ENCODE measurements at regions not wholly inside any gene's neighbourhood (a gene's known extent, or its start where the extent isn't known, plus 50 kb on each side); places are given as distances from the start of the nearest gene placed in this dataset.

DNA sequence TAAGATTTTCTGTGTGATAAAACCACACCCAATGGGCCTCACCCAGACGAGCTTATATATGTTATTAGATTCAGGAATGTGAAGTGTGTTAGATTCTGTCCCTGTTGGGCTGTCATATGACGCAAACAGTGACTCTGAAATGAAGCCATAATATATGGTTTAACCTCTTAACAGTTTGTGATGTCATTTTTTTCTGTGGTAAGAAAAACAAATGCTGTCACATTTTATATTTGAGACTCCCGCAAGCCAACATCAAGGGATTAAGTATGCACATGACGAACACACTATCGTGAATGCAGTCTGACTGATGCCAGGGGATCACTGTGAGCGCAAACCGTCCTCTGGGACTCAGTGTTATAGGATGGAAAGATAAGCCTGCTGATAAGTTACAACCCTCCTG lies 321.7 kb downstream of the SH3GL2 start:
- FAIRE-seq (no peak), DNase-seq (ENCODE audit: low read depth, low spot score) (no peak)
- intact Hi-C loops (cut with micrococcal nuclease) (no loop called here), dilution Hi-C loops (cut with MboI; ENCODE audit: extremely low pct_ligation_motif_present, low sequenced_read_pairs) (no loop called here)
- CTCF ChIA-PET: no interaction called here
- Histone ChIP-seq H3K36me3 (ENCODE audit: control insufficient read depth in 2 of 2, extremely low read depth in 1 of 2, insufficient read depth in 2 of 2, low read length in 2 of 2) (no peaks in the 10 kb centered on the region), H3K4me2 (ENCODE audit: insufficient read depth, low read length) (no peak overlapping the region), H3K9ac (replicated peaks; ENCODE audit: extremely low read depth, insufficient read depth, low read length) (no peak overlapping the region), H3K9me1 (replicated peaks; ENCODE audit: control insufficient read depth, extremely low read depth, insufficient read depth, low read length) (no peaks in the 10 kb centered on the region), H3K9me3 (replicated peaks; ENCODE audit: control insufficient read depth, insufficient read depth, low read length) (no peaks in the 10 kb centered on the region), H3K79me2 (ENCODE audit: control insufficient read depth, insufficient read depth, low read length) (no peaks in the 10 kb centered on the region), H3K4me1 (ENCODE audit: control insufficient read depth, extremely low read depth, insufficient read depth, low read length) (no peaks in the 10 kb centered on the region), H3K27me3 (ENCODE audit: control insufficient read depth in 2 of 2, insufficient read depth in 2 of 2, low read length in 2 of 2) (peaks cover 14 to 24% of the 10 kb centered on the region in 2 experiments), H3K4me3 (replicated peaks in 1 of 3; ENCODE audit: insufficient read depth in 1 of 3, low read depth in 1 of 3, low read length in 3 of 3) (no peak overlapping the region), H3K27ac (ENCODE audit: insufficient read depth, low read depth, low read length) (no peak overlapping the region), H4K20me1 (replicated peaks; ENCODE audit: control insufficient read depth, extremely low read depth, insufficient read depth, low read length) (no peaks in the 10 kb centered on the region), H2AFZ (ENCODE audit: low read depth, low read length) (no peak overlapping the region)
- TF ChIP-seq JUN (IDR thresholded peaks at IDR 0.05; ENCODE audit: borderline replicate concordance, insufficient read depth, insufficient read length, low read depth) (no peak), EZH2 (IDR thresholded peaks at IDR 0.05; ENCODE audit: borderline replicate concordance, low read depth, low read length, severe bottlenecking) (no peak), GATA2 (IDR thresholded peaks at IDR 0.05; ENCODE audit: insufficient read depth, insufficient read length, low read depth, low read length) (no peak), FOS (IDR thresholded peaks at IDR 0.05; ENCODE audit: borderline replicate concordance, insufficient read depth, low read length) (no peak), MYC (IDR thresholded peaks at IDR 0.05; ENCODE audit: low read depth, low read length) (no peak), POLR2AphosphoS5 (IDR thresholded peaks at IDR 0.05; ENCODE audit: insufficient read depth, low read depth, low read length) (no peak), POLR2A (IDR thresholded peaks at IDR 0.05; ENCODE audit: low read depth, low read length) (no peak)
- TF ChIP-seq, protein P1, sequence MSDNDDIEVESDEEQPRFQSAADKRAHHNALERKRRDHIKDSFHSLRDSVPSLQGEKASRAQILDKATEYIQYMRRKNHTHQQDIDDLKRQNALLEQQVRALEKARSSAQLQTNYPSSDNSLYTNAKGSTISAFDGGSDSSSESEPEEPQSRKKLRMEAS (IDR thresholded peaks at IDR 0.05; ENCODE audit: insufficient read depth, insufficient read length): no peak
- TF ChIP-seq, protein P2, sequence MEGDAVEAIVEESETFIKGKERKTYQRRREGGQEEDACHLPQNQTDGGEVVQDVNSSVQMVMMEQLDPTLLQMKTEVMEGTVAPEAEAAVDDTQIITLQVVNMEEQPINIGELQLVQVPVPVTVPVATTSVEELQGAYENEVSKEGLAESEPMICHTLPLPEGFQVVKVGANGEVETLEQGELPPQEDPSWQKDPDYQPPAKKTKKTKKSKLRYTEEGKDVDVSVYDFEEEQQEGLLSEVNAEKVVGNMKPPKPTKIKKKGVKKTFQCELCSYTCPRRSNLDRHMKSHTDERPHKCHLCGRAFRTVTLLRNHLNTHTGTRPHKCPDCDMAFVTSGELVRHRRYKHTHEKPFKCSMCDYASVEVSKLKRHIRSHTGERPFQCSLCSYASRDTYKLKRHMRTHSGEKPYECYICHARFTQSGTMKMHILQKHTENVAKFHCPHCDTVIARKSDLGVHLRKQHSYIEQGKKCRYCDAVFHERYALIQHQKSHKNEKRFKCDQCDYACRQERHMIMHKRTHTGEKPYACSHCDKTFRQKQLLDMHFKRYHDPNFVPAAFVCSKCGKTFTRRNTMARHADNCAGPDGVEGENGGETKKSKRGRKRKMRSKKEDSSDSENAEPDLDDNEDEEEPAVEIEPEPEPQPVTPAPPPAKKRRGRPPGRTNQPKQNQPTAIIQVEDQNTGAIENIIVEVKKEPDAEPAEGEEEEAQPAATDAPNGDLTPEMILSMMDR (IDR thresholded peaks at IDR 0.05; ENCODE audit: extremely low read depth in 1 of 2, insufficient read depth in 1 of 2, low read depth in 1 of 2, low read length in 2 of 2): no peak
- no TSS peak for BruUV-seq (replicated peaks)
- POLR2A ChIA-PET: no interaction called here
